NB4 (cell line): ENCODE measurements at regions not wholly inside any gene's neighbourhood (a gene's known extent, or its start where the extent isn't known, plus 50 kb on each side); places are given as distances from the start of the nearest gene placed in this dataset.

ENCODE experiments used
- DNase-seq: peaks from one replicate; pipeline ENCODE4 v3.0.0; 2010; ENCODE audit warnings: low read depth
- H3K4me3 ChIP-seq: one replicate; pipeline ENCODE4 v1.5.1; 2011; ENCODE audit warnings: mild to moderate bottlenecking, low read depth, low read length, moderate library complexity
- MYC ChIP-seq: IDR thresholded peaks from 2 replicates; pipeline ENCODE4 v1.6.1; 2011; ENCODE audit warnings: low read depth, low read length
- POLR2A ChIP-seq: IDR thresholded peaks from 2 replicates; pipeline ENCODE4 v1.6.1; 2011; ENCODE audit warnings: mild to moderate bottlenecking; ENCODE audit not compliant: insufficient read length; ENCODE audit errors: extremely low read depth
- TF ChIP-seq, protein P1 (sequence below): IDR thresholded peaks from one replicate; pipeline ENCODE4 v1.5.1; 2012; ENCODE audit warnings: low read depth, low read length
- TF ChIP-seq, protein P2 (sequence below): IDR thresholded peaks from 2 replicates; pipeline ENCODE4 v1.6.1; 2011; ENCODE audit warnings: low read depth, low read length

DNA sequence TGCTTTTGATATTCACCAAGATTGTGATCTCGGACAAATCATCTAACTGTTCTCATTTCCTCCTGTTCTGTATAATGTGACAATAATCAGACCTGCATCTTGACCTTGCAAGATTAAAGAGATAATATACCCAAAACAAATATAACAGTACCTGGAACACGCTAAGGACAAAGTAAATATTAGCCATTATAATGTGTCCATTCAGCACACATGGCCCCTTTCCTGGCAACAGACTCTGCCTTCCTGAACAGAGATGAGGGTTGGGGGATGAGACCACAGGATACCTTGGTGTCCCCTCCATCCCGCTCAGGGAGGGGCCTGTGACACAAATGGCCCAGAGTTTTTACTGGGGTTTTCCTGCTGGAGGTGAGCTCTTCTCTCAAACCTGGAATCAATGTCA, 143.4 kb upstream of the SERPINE2 start:
- TF ChIP-seq, protein P1, sequence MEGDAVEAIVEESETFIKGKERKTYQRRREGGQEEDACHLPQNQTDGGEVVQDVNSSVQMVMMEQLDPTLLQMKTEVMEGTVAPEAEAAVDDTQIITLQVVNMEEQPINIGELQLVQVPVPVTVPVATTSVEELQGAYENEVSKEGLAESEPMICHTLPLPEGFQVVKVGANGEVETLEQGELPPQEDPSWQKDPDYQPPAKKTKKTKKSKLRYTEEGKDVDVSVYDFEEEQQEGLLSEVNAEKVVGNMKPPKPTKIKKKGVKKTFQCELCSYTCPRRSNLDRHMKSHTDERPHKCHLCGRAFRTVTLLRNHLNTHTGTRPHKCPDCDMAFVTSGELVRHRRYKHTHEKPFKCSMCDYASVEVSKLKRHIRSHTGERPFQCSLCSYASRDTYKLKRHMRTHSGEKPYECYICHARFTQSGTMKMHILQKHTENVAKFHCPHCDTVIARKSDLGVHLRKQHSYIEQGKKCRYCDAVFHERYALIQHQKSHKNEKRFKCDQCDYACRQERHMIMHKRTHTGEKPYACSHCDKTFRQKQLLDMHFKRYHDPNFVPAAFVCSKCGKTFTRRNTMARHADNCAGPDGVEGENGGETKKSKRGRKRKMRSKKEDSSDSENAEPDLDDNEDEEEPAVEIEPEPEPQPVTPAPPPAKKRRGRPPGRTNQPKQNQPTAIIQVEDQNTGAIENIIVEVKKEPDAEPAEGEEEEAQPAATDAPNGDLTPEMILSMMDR = no peak
- TF ChIP-seq, protein P2, sequence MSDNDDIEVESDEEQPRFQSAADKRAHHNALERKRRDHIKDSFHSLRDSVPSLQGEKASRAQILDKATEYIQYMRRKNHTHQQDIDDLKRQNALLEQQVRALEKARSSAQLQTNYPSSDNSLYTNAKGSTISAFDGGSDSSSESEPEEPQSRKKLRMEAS = no peak
- TF ChIP-seq MYC = no peak
- TF ChIP-seq POLR2A = no peak

GRCh38 chr2:224181534-224182155, 142.6 kb upstream of the SERPINE2 start:
- no peak overlapping the region for H3K4me3 ChIP-seq
- DNase-seq = no peak
- TF ChIP-seq, protein P1 = no peak

More for the DNA sequence above, 143.4 kb upstream of the SERPINE2 start:
- DNase-seq = no peak
- H3K4me3 ChIP-seq = no peak overlapping the region

DNA sequence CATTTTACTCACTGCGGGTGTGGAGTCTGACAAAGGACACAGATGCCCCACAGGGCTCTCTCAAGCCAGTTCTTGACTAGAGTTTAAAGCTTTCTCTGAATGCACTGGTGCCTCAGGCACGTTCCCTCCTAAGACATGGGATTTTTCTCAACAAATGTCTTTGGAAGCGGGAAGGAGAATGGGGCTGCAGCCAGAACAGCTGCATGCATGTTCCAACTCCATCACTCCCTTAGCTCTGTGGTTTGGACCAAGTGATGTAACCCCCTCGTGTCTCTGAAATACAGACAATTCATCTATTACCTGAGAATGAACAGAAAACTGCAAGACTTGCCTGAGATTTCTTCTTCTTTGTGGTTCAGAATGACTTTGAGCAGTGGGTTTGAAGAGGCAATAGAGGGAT, 141.7 kb upstream of the SERPINE2 start:
- no peak overlapping the region for H3K4me3 ChIP-seq
- TF ChIP-seq, protein P1 = no peak
- TF ChIP-seq POLR2A = no peak
- TF ChIP-seq, protein P2 = no peak
- DNase-seq = no peak

DNA sequence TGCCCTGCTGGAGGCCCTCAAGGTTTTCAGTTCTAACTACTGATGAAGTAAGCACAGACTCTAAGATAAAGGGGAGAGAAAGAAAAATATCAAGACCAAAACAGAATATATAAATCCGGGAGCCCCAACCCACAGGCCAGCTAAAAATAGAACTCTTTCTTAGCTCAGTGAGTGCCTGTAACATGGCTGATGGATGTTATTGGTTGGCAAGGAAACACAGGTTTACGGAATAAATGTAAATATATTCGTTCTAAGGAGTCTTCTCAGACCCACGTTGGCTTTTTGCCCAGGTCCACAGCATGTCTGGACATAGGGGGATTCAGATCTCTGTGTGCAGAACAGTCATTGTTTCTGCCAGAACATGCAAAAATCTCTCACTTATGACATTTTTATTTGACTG, 139.0 kb upstream of the SERPINE2 start:
- DNase-seq = no peak
- no peak overlapping the region for H3K4me3 ChIP-seq
- no peak for TF ChIP-seq MYC
- TF ChIP-seq POLR2A = no peak
- TF ChIP-seq, protein P1 = no peak
- TF ChIP-seq, protein P2 = no peak

GRCh38 chr2:224175538-224175937, 136.5 kb upstream of the SERPINE2 start:
- TF ChIP-seq POLR2A (no peak), MYC (no peak)
- TF ChIP-seq, protein P1 = no peak
- TF ChIP-seq, protein P2 = no peak
- H3K4me3 ChIP-seq = no peak overlapping the region

DNA sequence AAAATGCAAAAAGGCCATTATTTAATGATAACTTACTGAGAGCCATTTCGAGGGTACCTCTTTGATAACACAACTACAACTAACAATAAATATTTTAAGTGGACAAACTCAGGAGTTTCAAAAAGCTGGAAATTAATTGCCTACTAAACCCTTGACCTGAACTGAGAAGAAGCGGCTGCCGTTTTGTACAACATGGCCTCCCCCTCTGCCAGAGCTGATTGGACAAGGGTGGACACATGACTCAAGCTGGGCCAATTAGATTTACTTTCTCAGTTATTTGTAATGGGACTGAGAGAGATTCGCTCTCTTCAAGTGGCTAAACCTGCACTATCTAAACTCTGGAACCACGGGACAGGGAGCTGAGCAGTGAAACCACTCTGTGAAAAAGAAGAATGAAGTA, 135.9 kb upstream of the SERPINE2 start:
- H3K4me3 ChIP-seq = no peak overlapping the region
- no peak for DNase-seq
- TF ChIP-seq, protein P1 = no peak
- TF ChIP-seq, protein P2 = no peak
- no peak for TF ChIP-seq POLR2A
- no peak for TF ChIP-seq MYC

More at GRCh38 chr2:224175538-224175937, 136.5 kb upstream of the SERPINE2 start:
- peak; percentile 9 for DNase-seq
